ENCODE measurements at regions not wholly inside any gene's neighbourhood (a gene's known extent, or its start where the extent isn't known, plus 50 kb on each side); places are given as distances from the start of the nearest gene placed in this dataset.
A peak's percentile ranks its signal among the peaks of the same experiment; 100 is the strongest.

GRCh38 chr14:101206556-101206955 lies 303.0 kb upstream of the RTL1 start:
- no peak overlapping the region for H3K4me3 ChIP-seq (ENCODE audit: low read depth, poor library complexity, severe bottlenecking)
- 68 to 69% methylated on average over 3 of the region's 3 CpGs for WGBS, 2 donors
- no peak for DNase-seq (ENCODE audit: low spot score in 2 of 2)
- intact Hi-C loops (cut with DNase I; ENCODE audit: low total_unique reads), result no loop called here
- TF ChIP-seq CTCF (IDR thresholded peaks at IDR 0.05), result no peak
- no peak for TF ChIP-seq POLR2A (IDR thresholded peaks at IDR 0.05)

DNA sequence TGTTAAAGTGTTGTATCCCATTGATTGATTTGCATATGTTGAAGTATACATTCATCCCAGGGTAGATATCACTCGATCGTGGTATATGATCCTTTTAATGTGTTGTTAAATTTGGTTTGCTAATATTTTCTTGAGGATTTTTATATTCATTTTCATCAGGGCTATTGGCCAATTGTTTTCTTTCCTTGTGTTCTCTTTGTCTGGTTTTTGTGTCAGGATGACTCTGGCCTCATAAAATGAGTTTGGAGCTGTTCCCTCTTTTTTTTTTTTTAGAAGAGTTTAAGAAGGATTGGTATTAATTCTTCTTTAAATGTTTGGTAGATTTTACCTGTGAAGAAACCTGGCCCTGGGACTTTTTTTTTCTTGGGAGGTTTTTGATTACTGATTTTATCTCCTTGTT lies 303.5 kb upstream of the RTL1 start:
- TF ChIP-seq POLR2A (IDR thresholded peaks at IDR 0.05) (no peak), CTCF (IDR thresholded peaks at IDR 0.05) (no peak)
- WGBS, 2 donors, result 69 to 79% methylated on average over 2 of the region's 2 CpGs

GRCh38 chr14:101207897-101208296 lies 304.4 kb upstream of the RTL1 start:
- no peak overlapping the region for H3K4me3 ChIP-seq (ENCODE audit: low read depth, poor library complexity, severe bottlenecking)
- WGBS, 2 donors, result 39 to 46% methylated on average over 1 of the region's 1 CpG
- DNase-seq (ENCODE audit: low spot score in 2 of 2), result no peak
- TF ChIP-seq POLR2A (IDR thresholded peaks at IDR 0.05) (no peak), CTCF (IDR thresholded peaks at IDR 0.05) (no peak)
- intact Hi-C loops (cut with DNase I; ENCODE audit: low total_unique reads), result no loop called here

More for the DNA sequence above, 303.5 kb upstream of the RTL1 start:
- intact Hi-C loops (cut with DNase I; ENCODE audit: low total_unique reads), result no loop called here
- H3K4me3 ChIP-seq (ENCODE audit: low read depth, poor library complexity, severe bottlenecking), result no peak overlapping the region
- DNase-seq (ENCODE audit: low spot score in 2 of 2), result no peak

GRCh38 chr14:101209594-101209993 lies 306.1 kb upstream of the RTL1 start:
- WGBS, 2 donors, result 79 to 84% methylated on average over 2 of the region's 2 CpGs
- intact Hi-C loops (cut with DNase I; ENCODE audit: low total_unique reads), result no loop called here
- no peak overlapping the region for H3K4me3 ChIP-seq (ENCODE audit: low read depth, poor library complexity, severe bottlenecking)
- no peak for DNase-seq (ENCODE audit: low spot score in 2 of 2)
- TF ChIP-seq POLR2A (IDR thresholded peaks at IDR 0.05) (no peak), CTCF (IDR thresholded peaks at IDR 0.05) (no peak)

GRCh38 chr14:101215266-101215665 lies 311.7 kb upstream of the RTL1 start:
- no peak overlapping the region for H3K4me3 ChIP-seq (ENCODE audit: low read depth, poor library complexity, severe bottlenecking)
- WGBS, 2 donors, result 88 to 89% methylated on average over 5 of the region's 5 CpGs
- DNase-seq (ENCODE audit: low spot score in 2 of 2), result peak in 1 of 2 donors; percentile 40
- intact Hi-C loops (cut with DNase I; ENCODE audit: low total_unique reads), result no loop called here
- TF ChIP-seq CTCF (IDR thresholded peaks at IDR 0.05), result no peak

DNA sequence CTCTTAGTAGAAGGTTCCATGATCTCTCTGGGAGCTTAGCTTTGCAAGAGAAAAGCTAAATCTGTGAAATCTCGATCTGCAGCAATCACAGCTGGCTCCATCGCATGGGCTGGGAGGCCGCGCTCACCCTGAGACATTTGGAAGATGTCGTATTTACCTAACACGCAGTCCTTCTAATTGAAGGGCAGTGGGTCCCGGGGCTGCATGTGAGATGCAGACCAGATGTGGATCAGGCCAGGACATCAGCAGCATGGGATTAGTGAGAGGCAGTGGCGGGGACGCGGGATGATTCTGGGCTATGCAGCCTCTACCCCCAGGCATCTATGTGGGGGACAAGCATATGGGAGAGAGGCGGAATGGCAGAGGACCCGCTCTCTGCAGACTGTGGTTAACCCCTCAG lies 312.4 kb upstream of the RTL1 start:
- intact Hi-C loops (cut with DNase I; ENCODE audit: low total_unique reads), result no loop called here
- DNase-seq (ENCODE audit: low spot score in 2 of 2), result peak in 1 of 2 donors; percentile 79
- TF ChIP-seq CTCF (IDR thresholded peaks at IDR 0.05) (no peak), POLR2A (IDR thresholded peaks at IDR 0.05) (no peak)
- 82 to 86% methylated on average over 12 of the region's 12 CpGs for WGBS, 2 donors
- H3K4me3 ChIP-seq (ENCODE audit: low read depth, poor library complexity, severe bottlenecking), result no peak overlapping the region
